Activated naive CD8-positive, alpha-beta T cell (primary cell): ENCODE measurements at regions not wholly inside any gene's neighbourhood (a gene's known extent, or its start where the extent isn't known, plus 50 kb on each side); places are given as distances from the start of the nearest gene placed in this dataset.

ENCODE experiments used
- H3K27ac Mint-ChIP-seq: one replicate; pipeline ENCODE4 v1.8.0; 2021; ENCODE audit warnings: mixed read lengths
- H3K27me3 Mint-ChIP-seq: one replicate; pipeline ENCODE4 v1.8.0; 2021; ENCODE audit warnings: mixed read lengths
- H3K36me3 Mint-ChIP-seq: one replicate; pipeline ENCODE4 v1.8.0; 2021; ENCODE audit warnings: mixed read lengths
- H3K4me1 Mint-ChIP-seq: one replicate; pipeline ENCODE4 v1.8.0; 2021; ENCODE audit warnings: low read depth, mixed read lengths
- H3K4me3 Mint-ChIP-seq: one replicate; pipeline ENCODE4 v1.8.0; 2021; ENCODE audit warnings: mild to moderate bottlenecking, mixed read lengths
- H3K9me3 Mint-ChIP-seq: one replicate; pipeline ENCODE4 v1.8.0; 2021; ENCODE audit warnings: low read depth, mixed read lengths

- H3K4me3 Mint-ChIP-seq = no peak overlapping the region
- H3K4me1 Mint-ChIP-seq = peaks cover 12% of the 10 kb centered on the region
- H3K9me3 Mint-ChIP-seq = no peaks in the 10 kb centered on the region
- no peaks in the 10 kb centered on the region for H3K36me3 Mint-ChIP-seq
- no peak overlapping the region for H3K27ac Mint-ChIP-seq
- H3K27me3 Mint-ChIP-seq = no peaks in the 10 kb centered on the region
Measured at GRCh38 chr12:69064734-69065443, 131.9 kb upstream of the CPM start.

- H3K4me3 Mint-ChIP-seq = no peak overlapping the region
- H3K4me1 Mint-ChIP-seq = peaks cover 11% of the 10 kb centered on the region
- H3K27ac Mint-ChIP-seq = no peak overlapping the region
- no peaks in the 10 kb centered on the region for H3K36me3 Mint-ChIP-seq
- H3K9me3 Mint-ChIP-seq = no peaks in the 10 kb centered on the region
- no peaks in the 10 kb centered on the region for H3K27me3 Mint-ChIP-seq
Measured at GRCh38 chr12:69065775-69066174, 132.8 kb upstream of the CPM start.

- H3K27ac Mint-ChIP-seq = no peak overlapping the region
- no peaks in the 10 kb centered on the region for H3K27me3 Mint-ChIP-seq
- peaks cover 8% of the 10 kb centered on the region for H3K4me1 Mint-ChIP-seq
- no peak overlapping the region for H3K4me3 Mint-ChIP-seq
- H3K9me3 Mint-ChIP-seq = no peaks in the 10 kb centered on the region
- no peaks in the 10 kb centered on the region for H3K36me3 Mint-ChIP-seq
Measured at GRCh38 chr12:69066492-69067373, 133.8 kb upstream of the CPM start.

GRCh38 chr12:69067713-69068112 is 134.7 kb upstream of the CPM start:
- Mint-ChIP-seq H3K27ac (no peak overlapping the region), H3K9me3 (no peaks in the 10 kb centered on the region), H3K4me1 (peaks cover 8% of the 10 kb centered on the region), H3K4me3 (no peak overlapping the region), H3K27me3 (no peaks in the 10 kb centered on the region), H3K36me3 (no peaks in the 10 kb centered on the region)

GRCh38 chr12:69068448-69068847 is 135.5 kb upstream of the CPM start:
- no peak overlapping the region for H3K27ac Mint-ChIP-seq
- H3K9me3 Mint-ChIP-seq = no peaks in the 10 kb centered on the region
- H3K4me3 Mint-ChIP-seq = no peak overlapping the region
- H3K36me3 Mint-ChIP-seq = no peaks in the 10 kb centered on the region
- no peaks in the 10 kb centered on the region for H3K27me3 Mint-ChIP-seq
- peaks cover 8% of the 10 kb centered on the region for H3K4me1 Mint-ChIP-seq

GRCh38 chr12:69069479-69069878 is 136.5 kb upstream of the CPM start:
- Mint-ChIP-seq H3K27ac (no peak overlapping the region), H3K4me3 (no peak overlapping the region), H3K27me3 (peaks cover 5% of the 10 kb centered on the region), H3K9me3 (no peaks in the 10 kb centered on the region), H3K36me3 (no peaks in the 10 kb centered on the region), H3K4me1 (peaks cover 8% of the 10 kb centered on the region)

GRCh38 chr12:69070319-69071090 is 137.5 kb upstream of the CPM start:
- Mint-ChIP-seq H3K27ac (no peak overlapping the region), H3K36me3 (no peaks in the 10 kb centered on the region), H3K4me3 (no peak overlapping the region), H3K9me3 (no peaks in the 10 kb centered on the region), H3K4me1 (peaks cover 6% of the 10 kb centered on the region), H3K27me3 (peaks cover 7% of the 10 kb centered on the region)

GRCh38 chr12:69071091-69071370 is 138.1 kb upstream of the CPM start:
- H3K4me3 Mint-ChIP-seq = no peak overlapping the region
- H3K9me3 Mint-ChIP-seq = no peaks in the 10 kb centered on the region
- no peaks in the 10 kb centered on the region for H3K36me3 Mint-ChIP-seq
- peaks cover 6% of the 10 kb centered on the region for H3K4me1 Mint-ChIP-seq
- no peak overlapping the region for H3K27ac Mint-ChIP-seq
- peaks cover 9% of the 10 kb centered on the region for H3K27me3 Mint-ChIP-seq

GRCh38 chr12:69073035-69073434 is 140.1 kb upstream of the CPM start:
- H3K4me1 Mint-ChIP-seq = peaks cover 6% of the 10 kb centered on the region
- peaks cover 11% of the 10 kb centered on the region for H3K27me3 Mint-ChIP-seq
- H3K27ac Mint-ChIP-seq = no peak overlapping the region
- no peaks in the 10 kb centered on the region for H3K36me3 Mint-ChIP-seq
- no peaks in the 10 kb centered on the region for H3K9me3 Mint-ChIP-seq
- no peak overlapping the region for H3K4me3 Mint-ChIP-seq

- Mint-ChIP-seq H3K27ac (no peak overlapping the region), H3K4me1 (no peaks in the 10 kb centered on the region), H3K27me3 (peaks cover 11% of the 10 kb centered on the region), H3K36me3 (no peaks in the 10 kb centered on the region), H3K4me3 (no peak overlapping the region), H3K9me3 (no peaks in the 10 kb centered on the region)
Measured at GRCh38 chr12:69074556-69075349, 141.8 kb upstream of the CPM start.

GRCh38 chr12:69083689-69084088 is 150.7 kb upstream of the CPM start:
- Mint-ChIP-seq H3K27me3 (peaks cover 3% of the 10 kb centered on the region), H3K9me3 (no peaks in the 10 kb centered on the region), H3K4me3 (no peak overlapping the region), H3K4me1 (no peaks in the 10 kb centered on the region), H3K36me3 (no peaks in the 10 kb centered on the region), H3K27ac (no peak overlapping the region)

GRCh38 chr12:69084816-69085378 is 151.9 kb upstream of the CPM start:
- Mint-ChIP-seq H3K36me3 (no peaks in the 10 kb centered on the region), H3K27me3 (peaks cover 3% of the 10 kb centered on the region), H3K4me3 (no peak overlapping the region), H3K27ac (no peak overlapping the region), H3K4me1 (no peaks in the 10 kb centered on the region), H3K9me3 (no peaks in the 10 kb centered on the region)

GRCh38 chr12:69085852-69086251 is 152.9 kb upstream of the CPM start:
- H3K36me3 Mint-ChIP-seq = no peaks in the 10 kb centered on the region
- H3K4me1 Mint-ChIP-seq = no peaks in the 10 kb centered on the region
- no peak overlapping the region for H3K4me3 Mint-ChIP-seq
- H3K9me3 Mint-ChIP-seq = no peaks in the 10 kb centered on the region
- no peak overlapping the region for H3K27ac Mint-ChIP-seq
- H3K27me3 Mint-ChIP-seq = peaks cover 4% of the 10 kb centered on the region

GRCh38 chr12:69087986-69088385 is 151.4 kb upstream of the CPSF6 start:
- H3K4me3 Mint-ChIP-seq = no peak overlapping the region
- H3K27ac Mint-ChIP-seq = no peak overlapping the region
- no peaks in the 10 kb centered on the region for H3K36me3 Mint-ChIP-seq
- H3K4me1 Mint-ChIP-seq = no peaks in the 10 kb centered on the region
- H3K9me3 Mint-ChIP-seq = no peaks in the 10 kb centered on the region
- peaks cover 5% of the 10 kb centered on the region for H3K27me3 Mint-ChIP-seq
